ENCODE measurements at regions not wholly inside any gene's neighbourhood (a gene's known extent, or its start where the extent isn't known, plus 50 kb on each side); places are given as distances from the start of the nearest gene placed in this dataset.
A peak's percentile ranks its signal among the peaks of the same experiment; 100 is the strongest.
"Not testable (repeated sequence)": the region's sequence is repeated elsewhere in the genome, so short reads cannot be mapped to it uniquely, and the experiment has no call there.

DNA sequence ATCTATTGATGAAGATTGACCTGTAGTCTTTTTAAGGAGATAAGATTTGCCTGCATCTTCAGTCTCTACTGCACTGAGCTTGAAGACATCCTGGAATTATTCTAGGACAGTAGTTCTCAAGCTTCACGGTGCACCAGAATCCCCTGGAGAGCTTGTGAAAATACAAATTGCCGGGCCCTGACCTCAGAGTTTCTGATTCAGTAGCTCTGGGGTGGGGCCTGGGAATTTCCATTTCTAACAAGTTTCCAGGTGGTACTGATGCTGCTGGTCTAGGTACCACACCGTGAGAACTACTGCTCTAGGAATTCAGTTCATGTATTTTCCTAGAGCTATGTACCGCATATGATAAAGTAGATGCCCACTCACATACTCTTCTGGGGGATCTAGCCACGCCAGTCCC, 246.1 kb downstream of the HS3ST3B1 start:
- no peaks in the 10 kb centered on the region for H3K9me3 ChIP-seq (ENCODE audit: severe bottlenecking)
- DNase-seq (ENCODE audit: low spot score): no peak
- H3K4me1 ChIP-seq (ENCODE audit: insufficient read depth, poor library complexity, severe bottlenecking): no peaks in the 10 kb centered on the region
- ATAC-seq (ENCODE audit: low read depth): no peak
- no peak overlapping the region for H3K27ac ChIP-seq (ENCODE audit: poor library complexity, severe bottlenecking)
- TF ChIP-seq, protein P1, sequence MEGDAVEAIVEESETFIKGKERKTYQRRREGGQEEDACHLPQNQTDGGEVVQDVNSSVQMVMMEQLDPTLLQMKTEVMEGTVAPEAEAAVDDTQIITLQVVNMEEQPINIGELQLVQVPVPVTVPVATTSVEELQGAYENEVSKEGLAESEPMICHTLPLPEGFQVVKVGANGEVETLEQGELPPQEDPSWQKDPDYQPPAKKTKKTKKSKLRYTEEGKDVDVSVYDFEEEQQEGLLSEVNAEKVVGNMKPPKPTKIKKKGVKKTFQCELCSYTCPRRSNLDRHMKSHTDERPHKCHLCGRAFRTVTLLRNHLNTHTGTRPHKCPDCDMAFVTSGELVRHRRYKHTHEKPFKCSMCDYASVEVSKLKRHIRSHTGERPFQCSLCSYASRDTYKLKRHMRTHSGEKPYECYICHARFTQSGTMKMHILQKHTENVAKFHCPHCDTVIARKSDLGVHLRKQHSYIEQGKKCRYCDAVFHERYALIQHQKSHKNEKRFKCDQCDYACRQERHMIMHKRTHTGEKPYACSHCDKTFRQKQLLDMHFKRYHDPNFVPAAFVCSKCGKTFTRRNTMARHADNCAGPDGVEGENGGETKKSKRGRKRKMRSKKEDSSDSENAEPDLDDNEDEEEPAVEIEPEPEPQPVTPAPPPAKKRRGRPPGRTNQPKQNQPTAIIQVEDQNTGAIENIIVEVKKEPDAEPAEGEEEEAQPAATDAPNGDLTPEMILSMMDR (IDR thresholded peaks at IDR 0.05; ENCODE audit: poor library complexity, severe bottlenecking): no peak
- no peaks in the 10 kb centered on the region for H3K27me3 ChIP-seq (ENCODE audit: insufficient read depth, poor library complexity, severe bottlenecking)
- H3K4me3 ChIP-seq (ENCODE audit: severe bottlenecking): no peak overlapping the region
- H3K36me3 ChIP-seq (ENCODE audit: low read depth): no peaks in the 10 kb centered on the region

DNA sequence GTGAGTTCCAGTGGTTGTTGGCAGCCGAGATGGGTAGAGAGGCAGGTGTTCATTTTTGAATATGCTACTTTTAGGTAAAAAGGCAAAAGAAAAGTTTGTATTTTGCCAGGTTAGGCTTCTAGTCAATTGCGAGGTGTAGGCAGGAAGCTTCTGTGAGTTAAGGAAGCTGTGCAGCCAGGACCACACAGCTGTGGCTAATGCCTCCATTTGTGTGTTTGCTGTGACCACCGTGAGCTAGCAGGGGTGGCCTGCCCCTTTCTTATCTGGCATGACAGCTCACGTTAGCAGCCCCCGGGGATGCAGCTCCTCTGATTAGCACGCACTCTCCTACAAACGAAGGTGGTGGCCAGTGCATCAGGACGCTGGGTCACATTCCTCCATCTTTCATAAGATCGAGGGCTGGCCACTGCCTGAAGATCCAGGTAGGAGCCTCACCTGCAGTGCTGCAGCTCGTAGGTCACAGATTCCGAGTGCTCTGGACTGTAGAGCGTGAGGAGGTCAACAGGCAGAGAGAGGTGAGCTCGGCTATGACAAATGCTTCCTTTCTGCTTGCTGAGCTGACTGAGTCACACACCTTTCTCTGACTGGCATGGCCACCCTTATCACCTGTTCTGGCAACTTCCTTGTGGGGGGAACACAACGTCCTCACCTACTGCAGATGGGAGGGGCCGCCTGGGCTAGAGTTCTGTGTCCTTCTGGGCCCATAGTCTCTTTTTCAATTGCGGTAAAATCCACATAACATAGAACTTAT, 244.4 kb downstream of the HS3ST3B1 start:
- H3K36me3 ChIP-seq (ENCODE audit: low read depth): no peaks in the 10 kb centered on the region
- no peak overlapping the region for H3K27ac ChIP-seq (ENCODE audit: poor library complexity, severe bottlenecking)
- DNase-seq (ENCODE audit: low spot score): no peak
- H3K4me1 ChIP-seq (ENCODE audit: insufficient read depth, poor library complexity, severe bottlenecking): no peaks in the 10 kb centered on the region
- ATAC-seq (ENCODE audit: low read depth): peak; percentile 51; the same call in 1 of the 3 replicates
- H3K27me3 ChIP-seq (ENCODE audit: insufficient read depth, poor library complexity, severe bottlenecking): no peaks in the 10 kb centered on the region
- no peaks in the 10 kb centered on the region for H3K9me3 ChIP-seq (ENCODE audit: severe bottlenecking)
- TF ChIP-seq, protein P1 (IDR thresholded peaks at IDR 0.05; ENCODE audit: poor library complexity, severe bottlenecking): no peak
- no peak overlapping the region for H3K4me3 ChIP-seq (ENCODE audit: severe bottlenecking)

DNA sequence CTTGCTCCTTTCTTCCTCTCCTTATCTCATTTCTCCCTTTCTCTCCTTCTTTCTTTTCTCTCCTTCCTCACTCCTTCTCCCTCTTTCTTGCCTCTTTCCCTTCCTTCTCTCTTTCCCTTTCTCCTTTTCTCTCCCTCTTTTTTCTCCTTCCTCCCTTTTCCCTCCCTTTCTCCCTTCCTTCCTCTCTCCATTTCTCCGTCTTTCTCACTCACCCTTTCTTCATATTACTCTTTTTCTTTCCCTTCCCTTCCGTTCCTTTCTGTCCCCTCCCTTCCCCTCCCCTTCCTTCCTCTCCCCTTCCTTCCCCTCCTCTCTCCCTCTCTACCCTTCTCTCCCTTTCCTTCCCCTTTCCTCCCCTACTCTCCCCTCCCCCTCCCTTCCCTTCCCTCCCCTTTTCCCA, 240.8 kb downstream of the HS3ST3B1 start:
- ATAC-seq (ENCODE audit: low read depth) (no peak), DNase-seq (ENCODE audit: low spot score) (no peak)
- no peak overlapping the region for H3K27ac ChIP-seq (ENCODE audit: poor library complexity, severe bottlenecking)
- H3K27me3 ChIP-seq (ENCODE audit: insufficient read depth, poor library complexity, severe bottlenecking): no peaks in the 10 kb centered on the region
- H3K9me3 ChIP-seq (ENCODE audit: severe bottlenecking): no peaks in the 10 kb centered on the region
- no peak overlapping the region for H3K4me3 ChIP-seq (ENCODE audit: severe bottlenecking)
- TF ChIP-seq, protein P1 (IDR thresholded peaks at IDR 0.05; ENCODE audit: poor library complexity, severe bottlenecking): no peak
- no peaks in the 10 kb centered on the region for H3K4me1 ChIP-seq (ENCODE audit: insufficient read depth, poor library complexity, severe bottlenecking)
- H3K36me3 ChIP-seq (ENCODE audit: low read depth): no peaks in the 10 kb centered on the region

DNA sequence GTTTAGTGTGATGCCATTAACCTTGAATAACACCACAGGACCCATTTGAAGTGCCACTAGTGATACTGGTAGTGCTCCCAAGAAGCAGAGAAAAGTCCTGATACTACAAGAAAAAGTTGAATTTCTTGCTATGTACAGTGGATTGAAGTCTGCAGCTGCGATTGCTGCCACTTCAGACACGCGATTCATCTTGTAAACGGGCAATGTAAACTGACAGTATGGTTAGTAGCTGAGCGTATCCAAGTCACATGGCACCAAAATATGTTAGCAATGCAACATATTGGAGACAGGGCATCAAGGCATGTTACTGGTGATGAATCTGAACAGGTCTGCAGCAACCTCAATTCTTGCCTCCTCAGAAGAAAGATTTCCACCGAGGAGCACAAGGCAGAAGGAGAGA, 238.9 kb downstream of the HS3ST3B1 start:
- Histone ChIP-seq H3K9me3 (ENCODE audit: severe bottlenecking) (no peaks in the 10 kb centered on the region), H3K4me3 (ENCODE audit: severe bottlenecking) (no peak overlapping the region), H3K27ac (ENCODE audit: poor library complexity, severe bottlenecking) (no peak overlapping the region), H3K36me3 (ENCODE audit: low read depth) (no peaks in the 10 kb centered on the region), H3K27me3 (ENCODE audit: insufficient read depth, poor library complexity, severe bottlenecking) (no peaks in the 10 kb centered on the region), H3K4me1 (ENCODE audit: insufficient read depth, poor library complexity, severe bottlenecking) (no peaks in the 10 kb centered on the region)
- ATAC-seq (ENCODE audit: low read depth): no peak
- TF ChIP-seq, protein P1 (IDR thresholded peaks at IDR 0.05; ENCODE audit: poor library complexity, severe bottlenecking): no peak
- no peak for DNase-seq (ENCODE audit: low spot score)

DNA sequence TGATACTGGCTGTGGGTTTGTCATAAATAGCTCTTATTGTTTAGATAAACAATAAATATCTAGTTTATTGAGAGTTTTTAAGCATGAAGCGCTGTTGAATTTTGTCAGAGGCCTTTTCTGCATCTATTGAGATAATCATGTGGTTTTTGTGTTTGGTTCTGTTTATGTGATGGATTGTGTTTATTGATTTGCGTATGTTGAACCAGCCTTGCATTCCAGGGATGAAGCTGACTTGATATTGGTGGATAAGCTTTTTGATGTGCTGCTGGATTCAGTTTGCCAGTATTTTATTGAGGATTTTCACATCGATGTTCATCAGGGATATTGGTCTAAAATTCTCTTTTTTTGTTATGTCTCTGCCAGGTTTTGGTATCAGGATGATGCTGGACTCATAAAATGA, 231.4 kb downstream of the HS3ST3B1 start:
- not testable (repeated sequence) for H3K36me3 ChIP-seq (ENCODE audit: low read depth); H3K27ac ChIP-seq (ENCODE audit: poor library complexity, severe bottlenecking); ATAC-seq (ENCODE audit: low read depth); H3K9me3 ChIP-seq (ENCODE audit: severe bottlenecking); H3K4me1 ChIP-seq (ENCODE audit: insufficient read depth, poor library complexity, severe bottlenecking); DNase-seq (ENCODE audit: low spot score); H3K4me3 ChIP-seq (ENCODE audit: severe bottlenecking); H3K27me3 ChIP-seq (ENCODE audit: insufficient read depth, poor library complexity, severe bottlenecking)

All from RWPE2 (cell line).